22Rv1 (cell line): ENCODE measurements at regions not wholly inside any gene's neighbourhood (a gene's known extent, or its start where the extent isn't known, plus 50 kb on each side); places are given as distances from the start of the nearest gene placed in this dataset.

Experiments used
- H3K27ac ChIP-seq: fragments of 450-650 bp; 2 replicates; pipeline ENCODE4 v1.5.1; 2017
- CTCF ChIP-seq: fragments of 450-650 bp; IDR thresholded peaks from 2 replicates; pipeline ENCODE4 v1.5.1; 2017; ENCODE audit warnings: mild to moderate bottlenecking
- ZFX ChIP-seq: fragments of 450-650 bp; IDR thresholded peaks from 2 replicates; pipeline ENCODE4 v1.6.1; 2017; ENCODE audit warnings: antibody characterized with exemption, borderline replicate concordance

- TF ChIP-seq CTCF, result no peak
- TF ChIP-seq ZFX, result no peak
- no peak overlapping the region for H3K27ac ChIP-seq
Observed at GRCh38 chr4:24339260-24339659, 245.1 kb downstream of the DHX15 start.

DNA sequence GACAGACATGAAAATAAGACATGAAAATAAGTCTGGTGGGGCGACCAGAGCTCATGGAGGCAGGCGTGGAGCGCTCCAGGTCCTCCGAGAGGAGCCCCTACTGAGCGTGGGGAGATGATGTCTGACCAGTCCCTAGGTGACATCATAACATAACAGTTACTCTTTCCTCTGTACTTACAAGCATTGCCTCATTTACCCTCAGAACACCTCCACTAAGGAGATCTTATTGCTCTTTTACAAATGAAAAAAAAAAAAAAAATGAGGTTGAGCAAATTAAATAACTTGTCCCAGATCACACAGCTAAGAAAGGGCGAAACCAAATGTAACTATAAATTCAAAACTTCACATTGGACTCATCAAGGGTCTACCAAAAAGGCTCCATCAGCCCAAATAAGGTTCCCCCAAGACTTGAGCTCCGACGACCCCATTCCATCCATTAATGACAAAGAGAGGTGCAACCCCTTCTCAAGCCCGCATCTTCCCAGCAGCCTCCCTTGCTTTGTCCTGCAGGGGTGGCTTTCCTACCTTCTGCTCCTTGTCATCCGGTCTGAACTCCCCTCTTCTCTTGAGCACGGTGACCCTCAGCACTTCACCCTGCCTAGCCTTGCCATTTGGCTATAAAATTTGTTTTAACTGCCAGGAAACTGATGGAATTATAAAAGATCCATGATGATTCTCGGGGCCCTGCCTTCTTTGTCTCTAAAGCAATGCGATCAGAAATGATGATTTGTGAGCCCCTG is 246.7 kb downstream of the DHX15 start:
- no peak overlapping the region for H3K27ac ChIP-seq
- TF ChIP-seq CTCF, result no peak
- no peak for TF ChIP-seq ZFX

DNA sequence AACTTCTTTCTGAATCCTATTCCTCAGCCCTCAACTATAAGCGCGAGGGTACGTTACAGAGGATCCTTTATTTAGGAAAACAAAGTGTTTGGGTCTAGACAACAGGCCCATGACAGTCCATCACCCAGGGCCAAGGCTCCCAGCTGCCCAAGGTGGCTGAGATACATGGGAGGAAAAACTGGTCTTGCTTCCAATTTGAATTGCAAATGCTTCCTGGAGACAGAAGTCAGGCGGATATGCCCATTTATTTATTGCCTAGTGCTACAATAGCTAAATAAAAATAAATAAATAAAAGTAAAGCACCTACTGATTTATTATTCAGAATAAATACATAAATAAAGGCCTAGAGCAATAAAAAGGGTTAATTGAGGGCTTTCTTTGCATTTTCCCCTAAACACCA is 248.7 kb downstream of the DHX15 start:
- H3K27ac ChIP-seq, result no peak overlapping the region
- TF ChIP-seq ZFX, result no peak
- TF ChIP-seq CTCF, result no peak

DNA sequence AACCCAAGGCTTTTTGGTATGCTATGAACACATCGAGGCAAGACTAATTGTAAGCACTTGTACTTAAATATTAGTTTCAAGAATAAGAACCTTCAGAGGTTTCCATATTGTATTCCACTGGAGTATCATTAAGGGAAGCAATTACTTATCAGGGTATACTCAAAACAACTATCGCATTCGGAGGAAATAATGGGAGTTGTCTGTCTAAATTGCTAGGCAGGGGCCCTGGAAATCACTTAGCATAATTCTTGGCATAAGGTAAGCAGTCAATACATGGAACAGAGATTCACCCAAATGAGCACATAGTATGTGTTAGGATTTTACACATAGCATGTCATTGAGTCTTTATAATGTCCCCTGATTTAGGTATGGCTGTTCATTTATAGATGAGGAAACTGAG is 249.4 kb downstream of the DHX15 start:
- H3K27ac ChIP-seq, result no peak overlapping the region
- TF ChIP-seq ZFX (no peak), CTCF (no peak)

DNA sequence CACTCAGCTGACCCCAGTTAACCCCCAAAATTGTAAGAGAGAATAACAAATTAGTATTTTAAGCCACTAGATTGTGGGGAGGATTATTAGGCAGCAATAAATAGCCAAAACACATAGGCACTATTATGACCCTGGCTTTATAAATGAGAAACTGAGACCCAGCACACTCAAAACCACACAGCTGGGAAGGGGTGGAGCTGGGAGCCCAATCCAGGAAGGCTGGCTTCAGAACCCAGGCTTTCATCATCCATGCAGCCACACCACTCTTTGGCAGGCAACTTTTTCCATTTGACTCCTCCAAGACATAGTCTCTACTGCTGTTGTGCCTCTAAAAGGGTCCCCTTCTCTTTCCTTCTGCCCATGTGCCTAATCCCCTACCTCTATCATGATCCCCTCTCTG is 253.8 kb downstream of the DHX15 start:
- no peak overlapping the region for H3K27ac ChIP-seq
- no peak for TF ChIP-seq CTCF
- TF ChIP-seq ZFX, result no peak

- no peak for TF ChIP-seq CTCF
- TF ChIP-seq ZFX, result no peak
- H3K27ac ChIP-seq, result no peak overlapping the region
Observed at GRCh38 chr4:24330172-24330571, 254.2 kb downstream of the DHX15 start.

- TF ChIP-seq CTCF (no peak), ZFX (no peak)
- no peak overlapping the region for H3K27ac ChIP-seq
Observed at GRCh38 chr4:24328711-24329110, 255.6 kb downstream of the DHX15 start.
